GM12892 (cell line): ENCODE measurements at regions not wholly inside any gene's neighbourhood (a gene's known extent, or its start where the extent isn't known, plus 50 kb on each side); places are given as distances from the start of the nearest gene placed in this dataset.

Source experiments
- DNase-seq: peaks from one replicate; pipeline ENCODE4 v3.0.0; 2011; ENCODE audit not compliant: insufficient read length
- FAIRE-seq: peaks from 2 replicates; lab custom pipeline; 2011; peaks lifted over from hg19 to GRCh38; lab: Jason Lieb, UNC
- POLR2A ChIP-seq: IDR thresholded peaks from 2 replicates; pipeline ENCODE4 v1.6.1; 2011; ENCODE audit warnings: low read depth, low read length, control low read depth
- POLR2AphosphoS5 ChIP-seq: IDR thresholded peaks from 2 replicates; pipeline ENCODE4 v1.6.1; 2011; ENCODE audit warnings: low read depth, low read length, control low read depth
- TAF1 ChIP-seq: IDR thresholded peaks from 2 replicates; pipeline ENCODE4 v1.6.1; 2011; ENCODE audit warnings: low read depth, mild to moderate bottlenecking, control low read depth, low read length, borderline replicate concordance

DNA sequence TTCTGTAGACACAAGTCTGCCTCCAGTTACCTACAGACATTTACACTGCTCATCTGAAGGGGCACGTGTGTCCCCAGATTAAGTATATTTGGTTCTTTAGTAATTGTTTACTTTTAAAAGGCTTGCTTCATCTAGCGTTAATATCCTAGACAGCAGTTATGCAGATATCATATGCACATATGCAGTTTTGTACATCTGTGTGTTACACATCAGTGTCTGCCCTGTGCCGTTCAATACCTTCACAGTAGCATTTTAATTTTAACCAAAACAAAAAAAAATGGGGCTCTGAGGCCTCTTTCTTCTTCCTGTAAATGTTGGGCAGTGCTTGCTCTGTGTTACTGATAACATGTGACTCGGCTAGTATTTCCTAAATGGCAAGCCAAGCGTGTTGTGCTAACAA lies 331.4 kb upstream of the MGMT start:
- FAIRE-seq: no peak
- TF ChIP-seq POLR2A (no peak), POLR2AphosphoS5 (no peak)
- DNase-seq: no peak

DNA sequence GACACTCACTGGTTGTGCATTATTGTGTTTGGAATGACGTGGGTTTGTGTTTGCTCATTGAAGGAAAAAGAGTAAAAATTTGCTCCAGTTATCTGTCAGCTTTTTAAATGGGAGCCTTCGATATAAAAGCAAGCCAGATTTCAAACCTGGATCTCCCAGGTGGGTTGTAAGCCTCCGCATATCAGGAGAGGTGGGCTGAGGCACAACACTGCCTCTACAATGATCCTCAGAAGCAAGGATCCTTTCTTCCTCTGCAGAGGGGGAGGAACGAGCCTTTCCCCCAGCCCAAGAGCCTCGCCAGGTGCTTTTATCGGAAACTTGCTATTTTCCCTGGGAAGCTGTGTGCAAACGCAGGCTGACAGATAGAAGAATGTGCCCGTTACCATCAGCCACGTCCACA lies 331.0 kb upstream of the MGMT start:
- DNase-seq (no peak), FAIRE-seq (no peak)
- TF ChIP-seq TAF1 (no peak), POLR2A (no peak)

DNA sequence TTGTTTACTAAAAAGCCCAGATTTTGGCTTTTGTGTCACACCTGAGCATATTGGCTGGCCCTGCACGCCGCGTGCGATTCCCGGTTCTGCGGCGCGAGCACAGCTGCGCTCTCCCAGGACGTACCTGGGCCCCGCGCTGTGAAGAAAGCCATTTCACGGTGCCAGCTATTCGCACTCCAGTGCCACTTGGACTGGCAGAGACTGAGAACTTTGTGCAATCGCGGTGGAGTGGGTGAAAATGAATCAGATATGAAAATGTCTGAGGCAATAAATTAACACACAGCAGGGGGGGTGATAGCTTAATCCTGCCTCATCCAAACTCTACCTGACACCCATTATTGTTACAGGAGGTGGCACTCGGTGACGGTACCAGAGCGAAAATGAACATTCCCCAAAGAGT lies 330.1 kb upstream of the MGMT start:
- DNase-seq (no peak), FAIRE-seq (no peak)
- no peak for TF ChIP-seq TAF1
- TF ChIP-seq POLR2A: no peak
- TF ChIP-seq POLR2AphosphoS5: no peak

- TF ChIP-seq POLR2A (no peak), TAF1 (no peak), POLR2AphosphoS5 (no peak)
- FAIRE-seq (no peak), DNase-seq (no peak)
Observed at GRCh38 chr10:129140921-129141885, 325.8 kb upstream of the MGMT start.

GRCh38 chr10:129151281-129151680 lies 315.8 kb upstream of the MGMT start:
- no peak for FAIRE-seq
- TF ChIP-seq POLR2AphosphoS5 (no peak), POLR2A (no peak), TAF1 (no peak)

GRCh38 chr10:129156406-129156805 lies 310.6 kb upstream of the MGMT start:
- TF ChIP-seq POLR2AphosphoS5: no peak
- no peak for TF ChIP-seq POLR2A
- no peak for TF ChIP-seq TAF1
- DNase-seq (no peak), FAIRE-seq (no peak)

More at GRCh38 chr10:129151281-129151680, 315.8 kb upstream of the MGMT start:
- DNase-seq: no peak

GRCh38 chr10:129157185-129157584 lies 309.9 kb upstream of the MGMT start:
- TF ChIP-seq TAF1 (no peak), POLR2A (no peak), POLR2AphosphoS5 (no peak)
- DNase-seq (no peak), FAIRE-seq (no peak)

- DNase-seq (no peak), FAIRE-seq (no peak)
- TF ChIP-seq TAF1 (no peak), POLR2AphosphoS5 (no peak), POLR2A (no peak)
Observed at GRCh38 chr10:129161150-129161549, 305.9 kb upstream of the MGMT start.

GRCh38 chr10:129163531-129163930 lies 303.5 kb upstream of the MGMT start:
- no peak for DNase-seq
- FAIRE-seq: no peak
- TF ChIP-seq TAF1: no peak
- no peak for TF ChIP-seq POLR2AphosphoS5
- no peak for TF ChIP-seq POLR2A

GRCh38 chr10:129165076-129165720 lies 301.8 kb upstream of the MGMT start:
- FAIRE-seq (no peak), DNase-seq (no peak)
- TF ChIP-seq POLR2A (no peak), POLR2AphosphoS5 (no peak), TAF1 (no peak)

- TF ChIP-seq POLR2A (no peak), POLR2AphosphoS5 (no peak), TAF1 (no peak)
- FAIRE-seq (no peak), DNase-seq (no peak)
Observed at GRCh38 chr10:129165770-129166169, 301.3 kb upstream of the MGMT start.
